ENCODE measurements at regions not wholly inside any gene's neighbourhood (a gene's known extent, or its start where the extent isn't known, plus 50 kb on each side); places are given as distances from the start of the nearest gene placed in this dataset.

GRCh38 chrX:39437670-39438441 is 636.6 kb downstream of the MID1IP1 start:
- DNase-seq (ENCODE audit: low read depth in 2 of 2), result no peak

- no peak for DNase-seq (ENCODE audit: low read depth in 2 of 2)
Measured at GRCh38 chrX:39438603-39439602, 637.6 kb downstream of the MID1IP1 start.

- no peak for DNase-seq (ENCODE audit: low read depth in 2 of 2)
Measured at GRCh38 chrX:39439906-39440798, 638.9 kb downstream of the MID1IP1 start.

- DNase-seq (ENCODE audit: low read depth in 2 of 2), result no peak
Measured at GRCh38 chrX:39440799-39441284, 639.6 kb downstream of the MID1IP1 start.

- no peak for DNase-seq (ENCODE audit: low read depth in 2 of 2)
Measured at GRCh38 chrX:39442332-39442731, 641.1 kb downstream of the MID1IP1 start.

- DNase-seq (ENCODE audit: low read depth in 2 of 2), result no peak
Measured at GRCh38 chrX:39443240-39443639, 642.0 kb downstream of the MID1IP1 start.

- no peak for DNase-seq (ENCODE audit: low read depth in 2 of 2)
Measured at GRCh38 chrX:39445336-39445735, 644.1 kb downstream of the MID1IP1 start.

- DNase-seq (ENCODE audit: low read depth in 2 of 2), result no peak
Measured at GRCh38 chrX:39449352-39449751, 648.1 kb downstream of the MID1IP1 start.

GRCh38 chrX:39450234-39450977 is 647.4 kb downstream of the BCOR start:
- DNase-seq (ENCODE audit: low read depth in 2 of 2), result no peak

GRCh38 chrX:39451046-39451445 is 646.7 kb downstream of the BCOR start:
- no peak for DNase-seq (ENCODE audit: low read depth in 2 of 2)

GRCh38 chrX:39452401-39452800 is 645.4 kb downstream of the BCOR start:
- no peak for DNase-seq (ENCODE audit: low read depth in 2 of 2)

GRCh38 chrX:39453889-39454621 is 643.7 kb downstream of the BCOR start:
- no peak for DNase-seq (ENCODE audit: low read depth in 2 of 2)

- no peak for DNase-seq (ENCODE audit: low read depth in 2 of 2)
Measured at GRCh38 chrX:39456894-39457604, 640.7 kb downstream of the BCOR start.

- DNase-seq (ENCODE audit: low read depth in 2 of 2), result no peak
Measured at GRCh38 chrX:39458779-39459178, 639.0 kb downstream of the BCOR start.

- DNase-seq (ENCODE audit: low read depth in 2 of 2), result no peak
Measured at GRCh38 chrX:39459204-39459603, 638.6 kb downstream of the BCOR start.

- DNase-seq (ENCODE audit: low read depth in 2 of 2), result no peak
Measured at GRCh38 chrX:39459952-39460351, 637.8 kb downstream of the BCOR start.

GRCh38 chrX:39460499-39460898 is 637.3 kb downstream of the BCOR start:
- DNase-seq (ENCODE audit: low read depth in 2 of 2), result no peak

GRCh38 chrX:39462835-39463234 is 634.9 kb downstream of the BCOR start:
- no peak for DNase-seq (ENCODE audit: low read depth in 2 of 2)

GRCh38 chrX:39464253-39464652 is 633.5 kb downstream of the BCOR start:
- DNase-seq (ENCODE audit: low read depth in 2 of 2), result no peak
